ENCODE measurements at regions not wholly inside any gene's neighbourhood (a gene's known extent, or its start where the extent isn't known, plus 50 kb on each side); places are given as distances from the start of the nearest gene placed in this dataset.
"Not testable (repeated sequence)": the region's sequence is repeated elsewhere in the genome, so short reads cannot be mapped to it uniquely, and the experiment has no call there.

DNA sequence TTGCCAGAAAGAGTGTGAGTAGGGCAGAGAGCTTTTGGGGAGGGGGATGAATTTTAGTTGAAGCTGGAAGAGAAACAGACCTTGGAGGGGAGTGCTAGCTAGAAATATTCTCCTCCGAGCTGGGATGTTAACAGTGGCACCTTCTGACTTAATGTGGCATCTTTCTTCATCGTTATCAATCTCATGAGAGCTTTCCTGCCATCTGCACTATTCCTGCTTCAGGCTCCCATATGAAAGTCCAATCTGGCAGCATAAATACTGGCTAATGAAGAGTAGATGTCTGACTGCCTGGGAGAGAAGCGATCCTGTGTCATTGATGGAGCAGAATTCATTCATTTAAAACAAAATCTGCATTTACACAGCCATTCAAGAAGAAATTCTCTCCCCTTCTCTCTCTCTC lies 284.5 kb downstream of the TMEM38B start:
- no peak for DNase-seq

- DNase-seq = no peak
Observed at GRCh38 chr9:105979290-105979689, 284.9 kb downstream of the TMEM38B start.

DNA sequence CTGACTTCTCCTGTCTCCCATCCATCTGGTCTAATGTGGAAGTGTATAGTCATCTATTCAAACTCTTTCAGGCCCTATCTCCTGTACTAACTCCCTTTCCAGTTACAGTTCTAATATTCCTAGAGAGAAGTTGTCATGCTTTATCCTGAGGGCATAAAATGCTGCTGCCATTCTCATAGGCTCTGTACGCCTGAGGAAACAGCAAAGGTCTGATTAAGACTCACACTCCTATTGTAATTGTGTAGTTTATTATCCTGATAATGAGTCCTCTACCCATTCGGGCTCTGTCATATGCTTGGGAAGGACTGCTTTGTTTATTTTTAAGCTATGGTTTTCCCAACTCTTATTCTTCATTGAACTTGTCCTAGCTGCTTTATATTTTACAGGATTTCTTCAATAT lies 290.4 kb downstream of the TMEM38B start:
- DNase-seq = no peak

- DNase-seq = no peak
Observed at GRCh38 chr9:105993116-105993854, 298.9 kb downstream of the TMEM38B start.

DNA sequence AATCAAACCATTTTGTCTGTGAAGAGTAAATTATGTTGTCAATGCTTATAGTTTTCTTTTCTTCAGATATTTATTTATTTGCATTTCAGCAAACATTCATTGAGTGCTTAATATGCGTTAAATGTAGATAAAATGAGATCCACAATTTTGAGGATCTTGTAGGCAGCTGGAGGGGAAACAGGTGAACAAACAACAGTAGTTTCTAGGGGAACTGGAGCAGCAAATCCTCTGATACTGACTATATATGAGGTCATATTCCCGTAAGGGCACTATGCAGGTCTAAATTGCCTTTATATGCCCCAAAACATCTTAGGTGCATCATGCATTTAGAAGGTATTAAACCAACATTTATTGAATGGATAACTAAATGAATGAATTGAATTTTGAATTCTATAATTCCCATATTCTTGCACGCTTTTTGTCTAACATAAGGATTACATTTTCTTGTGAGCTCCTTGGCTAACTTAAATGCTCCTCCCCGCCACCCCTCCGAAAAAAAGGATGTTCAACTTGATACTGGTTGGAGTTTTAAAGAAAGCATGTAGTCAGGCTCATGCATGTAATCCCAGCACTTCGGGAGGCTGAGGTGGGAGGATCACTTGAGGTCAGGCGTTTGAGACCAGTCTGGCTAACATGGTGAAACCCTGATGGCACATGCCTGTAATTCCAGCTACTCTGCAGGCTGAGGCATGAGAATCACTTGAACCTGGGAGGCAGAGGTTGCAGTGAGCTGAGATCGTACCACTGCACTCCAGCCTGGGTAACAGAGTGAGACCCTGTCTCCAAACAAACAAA lies 299.8 kb downstream of the TMEM38B start:
- DNase-seq = no peak

- no peak for DNase-seq
Observed at GRCh38 chr9:105994970-105995369, 300.6 kb downstream of the TMEM38B start.

DNA sequence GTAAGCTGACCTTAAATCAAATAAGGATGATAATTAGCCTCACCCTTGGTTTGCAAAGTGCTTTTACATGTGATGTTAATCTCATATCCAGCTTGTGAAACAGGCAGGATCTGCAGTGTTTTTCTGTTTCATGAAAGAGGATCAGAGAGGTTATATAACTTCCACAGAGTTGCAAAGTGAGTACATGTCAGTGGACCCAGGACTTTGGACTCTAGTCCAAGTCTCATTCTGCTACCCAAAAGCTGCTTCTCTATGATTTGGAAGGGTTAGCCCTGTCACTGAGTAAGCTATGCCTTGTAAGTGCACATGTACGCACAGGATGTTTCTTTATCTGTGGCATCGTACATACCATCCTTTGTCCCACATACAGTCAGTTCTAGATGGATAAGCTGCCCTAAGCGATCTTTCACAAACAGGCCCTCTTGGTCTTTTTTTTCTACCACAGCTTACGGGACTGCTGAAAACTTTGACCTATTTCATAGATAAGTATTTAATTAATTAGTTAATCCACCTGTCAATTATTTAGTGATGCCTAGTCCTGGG lies 322.9 kb downstream of the TMEM38B start:
- DNase-seq = no peak

DNA sequence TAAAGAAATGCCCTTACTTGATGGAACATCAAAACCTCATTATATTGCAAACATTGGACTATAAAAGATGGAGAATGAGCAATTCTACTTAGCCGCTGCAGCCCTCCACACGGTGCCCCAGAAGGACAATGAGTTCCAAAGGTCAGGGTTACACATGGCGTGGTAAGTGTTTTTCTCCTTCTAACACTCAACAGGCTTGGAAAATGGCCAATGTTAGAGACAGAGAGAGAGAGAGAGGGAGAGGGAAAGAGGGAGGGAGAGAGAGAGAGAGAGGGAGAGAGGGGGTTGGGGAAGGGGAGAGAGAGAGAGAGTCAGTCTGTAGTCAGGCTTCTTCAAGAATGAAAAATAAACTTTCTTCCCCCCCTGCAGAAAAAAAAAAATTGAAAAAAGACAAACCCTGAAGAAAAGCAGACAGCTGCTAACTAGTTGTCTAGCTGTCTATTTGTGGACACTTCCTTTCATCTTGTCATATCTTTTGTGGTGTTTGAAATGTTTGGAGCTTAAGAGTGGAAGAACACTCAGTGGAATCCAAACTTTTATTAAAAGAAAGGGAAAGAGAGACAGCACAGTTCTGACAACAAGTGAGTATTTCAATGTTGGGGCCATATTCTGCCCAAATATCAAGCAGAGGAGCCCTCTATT lies 324.8 kb downstream of the TMEM38B start:
- no peak for DNase-seq

DNA sequence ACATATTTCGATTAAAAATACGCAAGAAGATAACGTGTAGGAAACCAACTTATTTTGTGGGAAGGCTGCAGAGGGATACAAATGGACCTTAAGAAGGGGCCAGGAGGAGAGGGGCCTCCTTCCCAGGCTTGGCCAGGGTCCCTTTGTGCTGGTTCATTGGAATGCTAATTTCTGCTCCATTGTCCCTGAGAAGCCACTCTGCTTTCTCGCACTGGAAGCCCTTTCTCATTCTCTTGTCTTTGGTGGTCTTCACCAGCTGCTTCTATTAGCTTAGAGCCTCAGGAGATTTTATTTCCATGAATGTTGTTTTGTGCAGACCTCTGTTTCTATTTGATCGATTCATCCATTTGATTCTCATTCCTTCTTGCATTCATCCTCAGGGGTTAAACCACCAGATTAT lies 325.4 kb downstream of the TMEM38B start:
- DNase-seq = no peak

- DNase-seq = no peak
Observed at GRCh38 chr9:106020186-106020585, 325.8 kb downstream of the TMEM38B start.

- no peak for DNase-seq
Observed at GRCh38 chr9:106023455-106023854, 329.1 kb downstream of the TMEM38B start.

- DNase-seq = no peak
Observed at GRCh38 chr9:106025453-106025852, 331.1 kb downstream of the TMEM38B start.

- DNase-seq = not testable (repeated sequence)
Observed at GRCh38 chr9:106030146-106030545, 335.8 kb downstream of the TMEM38B start.

GRCh38 chr9:106032978-106033377 lies 338.6 kb downstream of the TMEM38B start:
- DNase-seq = no peak

DNA sequence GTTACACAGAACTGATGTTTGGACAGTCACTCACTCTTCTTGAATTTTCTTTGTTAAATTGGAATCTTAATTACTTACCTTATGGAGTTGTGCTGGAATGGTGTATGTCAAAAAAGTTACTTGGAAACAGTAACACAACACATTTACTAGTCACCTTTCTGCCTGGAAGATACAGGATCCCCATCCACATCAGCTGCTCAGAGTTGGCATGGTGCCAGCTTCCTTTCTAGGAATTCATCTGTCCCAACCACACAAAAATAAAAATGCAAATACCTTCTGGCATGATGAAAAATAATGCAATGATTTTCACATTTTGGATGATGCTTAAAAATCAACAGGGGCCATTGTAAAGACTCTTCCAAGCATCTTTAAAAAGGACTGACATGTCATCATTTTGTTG lies 341.5 kb downstream of the TMEM38B start:
- DNase-seq = peak; percentile 32

- no peak for DNase-seq
Observed at GRCh38 chr9:106038266-106039001, 344.1 kb downstream of the TMEM38B start.

DNA sequence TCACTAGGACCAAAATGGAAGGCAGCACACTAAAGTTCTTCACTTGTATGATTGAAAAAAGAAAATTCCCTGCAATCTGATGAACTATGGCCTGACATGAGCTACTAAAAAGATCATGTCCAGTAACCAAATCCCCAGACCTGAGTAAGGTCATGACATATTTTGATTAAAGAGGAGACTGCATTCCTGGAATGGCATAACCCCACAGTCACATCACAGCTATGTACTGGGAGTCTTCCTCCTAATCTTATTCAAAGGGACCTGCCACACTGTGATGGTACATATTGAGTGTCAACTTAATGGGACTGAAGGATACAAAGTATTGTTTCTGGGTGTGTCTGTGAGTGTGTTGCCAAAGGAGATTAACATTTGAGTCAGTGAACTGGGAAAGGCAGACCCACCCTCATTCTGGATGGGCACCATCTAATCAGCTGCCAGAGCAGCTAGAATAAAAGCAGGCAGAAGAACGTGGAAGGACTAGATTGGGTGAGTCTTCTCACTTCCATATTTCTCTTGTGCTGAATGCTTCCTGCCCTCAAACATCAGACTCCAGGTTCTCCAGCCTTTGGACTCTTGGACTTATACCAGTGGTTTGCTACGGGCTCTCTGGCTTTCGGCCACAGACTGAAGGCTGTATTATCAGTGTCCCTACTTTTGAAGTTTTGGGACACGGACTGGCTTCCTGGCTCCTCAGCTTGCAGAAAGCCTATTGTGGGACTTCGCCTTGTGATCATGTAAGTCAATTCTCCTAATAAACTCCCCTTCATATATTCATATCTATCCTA lies 345.0 kb downstream of the TMEM38B start:
- no peak for DNase-seq

- not testable (repeated sequence) for DNase-seq
Observed at GRCh38 chr9:106041920-106042319, 347.6 kb downstream of the TMEM38B start.

- no peak for DNase-seq
Observed at GRCh38 chr9:106051545-106051944, 357.2 kb downstream of the TMEM38B start.

DNA sequence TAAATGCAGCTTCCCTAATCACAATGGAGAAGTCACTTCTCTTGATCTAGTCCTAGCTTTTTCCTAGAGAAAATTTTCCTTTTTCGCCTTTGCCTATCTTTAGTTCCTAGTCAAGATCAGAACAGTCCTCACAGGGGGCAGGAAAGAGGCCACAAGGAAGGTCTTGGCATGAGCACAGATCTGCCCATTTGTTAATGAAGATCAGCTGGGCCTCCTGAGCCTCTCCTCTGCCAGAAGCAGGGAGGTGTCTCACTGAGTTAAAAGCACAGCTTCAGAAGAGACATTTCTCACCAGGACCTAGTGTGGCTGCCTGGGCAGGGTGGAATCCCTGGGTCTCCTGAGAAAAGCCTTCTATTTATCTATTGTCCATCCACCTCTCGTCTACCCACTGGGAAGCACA lies 357.8 kb downstream of the TMEM38B start:
- no peak for DNase-seq

DNA sequence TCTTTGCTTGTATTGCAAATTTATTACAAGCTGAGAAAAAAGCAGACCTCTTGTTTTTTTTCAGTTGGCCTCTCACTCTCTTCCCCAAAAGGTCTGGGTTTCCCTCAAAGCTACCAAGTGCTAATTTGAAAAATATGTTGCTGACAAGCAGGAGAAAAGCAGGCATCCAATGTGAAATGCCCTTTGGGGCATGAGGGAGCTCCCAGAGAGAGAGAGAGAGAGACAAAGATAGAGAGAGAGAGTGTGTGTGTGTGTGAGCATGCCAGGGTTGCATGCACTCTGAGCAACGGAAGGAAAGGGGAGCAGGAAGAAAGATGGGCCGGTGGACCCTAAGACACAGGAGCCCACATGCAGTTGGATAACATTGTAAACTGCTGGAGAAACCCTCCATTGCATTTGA lies 358.4 kb downstream of the TMEM38B start:
- DNase-seq = no peak

DNA sequence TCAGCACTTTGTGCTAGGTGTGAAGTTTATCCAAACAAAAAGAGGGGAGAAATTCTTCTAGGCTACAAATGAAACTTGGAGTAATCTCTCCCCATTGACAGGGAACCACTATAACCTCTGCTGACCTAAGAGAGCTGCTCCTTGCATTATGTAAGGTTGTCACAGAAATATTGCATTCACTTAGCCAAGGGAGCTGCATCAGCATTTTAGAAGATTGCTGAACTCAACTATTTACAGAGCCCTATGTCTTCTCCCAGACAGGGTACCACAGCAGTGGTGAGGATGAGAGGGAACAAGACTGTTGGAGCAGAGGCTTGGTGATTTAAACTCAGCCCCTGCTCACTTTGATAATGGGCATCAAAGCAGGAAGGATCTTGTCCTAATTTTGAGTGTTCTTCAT lies 362.0 kb downstream of the TMEM38B start:
- no peak for DNase-seq
